Type B pancreatic cell (in vitro differentiated cells): ENCODE measurements at regions not wholly inside any gene's neighbourhood (a gene's known extent, or its start where the extent isn't known, plus 50 kb on each side); places are given as distances from the start of the nearest gene placed in this dataset.

Experiments
- DNase-seq: peaks from one replicate; pipeline ENCODE4 v3.0.0; 2021; ENCODE audit warnings: mixed read lengths; ENCODE audit not compliant: unreplicated experiment; ENCODE audit errors: extremely low spot score
- H3K27ac Mint-ChIP-seq: 2 replicates; pipeline ENCODE4 v1.8.0; 2021; ENCODE audit warnings: mild to moderate bottlenecking, mixed read lengths
- H3K27me3 Mint-ChIP-seq: 2 replicates; pipeline ENCODE4 v1.8.0; 2021; ENCODE audit warnings: mixed read lengths
- H3K36me3 Mint-ChIP-seq: 2 replicates; pipeline ENCODE4 v1.8.0; 2021; ENCODE audit warnings: mixed read lengths
- H3K4me1 Mint-ChIP-seq: one replicate; pipeline ENCODE4 v1.8.0; 2021; ENCODE audit warnings: mixed read lengths; ENCODE audit not compliant: unreplicated experiment
- H3K4me3 Mint-ChIP-seq: 2 replicates; pipeline ENCODE4 v1.8.0; 2021; ENCODE audit warnings: mild to moderate bottlenecking, mixed read lengths
- H3K9me3 Mint-ChIP-seq: 2 replicates; pipeline ENCODE4 v1.8.0; 2021; ENCODE audit warnings: mixed read lengths
- TF ChIP-seq, protein P1 (sequence below): fragments of 200-600 bp; sonication (generic); conservative IDR thresholded peaks from 2 replicates; pipeline ENCODE4 v1.5.0; 2021; ENCODE audit warnings: antibody characterized with exemption, mild to moderate bottlenecking

DNA sequence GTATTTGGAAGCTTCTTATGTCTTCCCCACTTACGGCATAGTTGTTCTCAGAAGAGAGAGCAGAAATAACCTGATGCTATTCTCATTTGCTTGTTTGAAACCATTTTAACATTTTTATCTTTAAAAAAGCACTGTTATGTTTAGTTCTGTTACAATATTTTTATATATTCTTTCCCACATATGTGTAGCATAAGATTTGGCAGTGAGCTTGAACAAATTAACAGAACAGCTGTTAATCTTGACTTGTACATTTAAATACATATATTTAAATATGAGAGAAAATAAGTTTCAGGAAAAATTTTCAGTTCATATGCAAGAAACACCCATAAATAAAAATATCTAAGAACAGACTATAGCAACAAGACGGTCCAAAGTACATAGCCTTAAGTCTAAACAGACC lies 431.7 kb upstream of the IRAK1BP1 start:
- DNase-seq, result no peak
- Mint-ChIP-seq H3K4me3 (no peak overlapping the region), H3K4me1 (no peaks in the 10 kb centered on the region), H3K36me3 (no peaks in the 10 kb centered on the region), H3K27ac (no peak overlapping the region), H3K9me3 (no peaks in the 10 kb centered on the region), H3K27me3 (no peaks in the 10 kb centered on the region)
- TF ChIP-seq, protein P1, sequence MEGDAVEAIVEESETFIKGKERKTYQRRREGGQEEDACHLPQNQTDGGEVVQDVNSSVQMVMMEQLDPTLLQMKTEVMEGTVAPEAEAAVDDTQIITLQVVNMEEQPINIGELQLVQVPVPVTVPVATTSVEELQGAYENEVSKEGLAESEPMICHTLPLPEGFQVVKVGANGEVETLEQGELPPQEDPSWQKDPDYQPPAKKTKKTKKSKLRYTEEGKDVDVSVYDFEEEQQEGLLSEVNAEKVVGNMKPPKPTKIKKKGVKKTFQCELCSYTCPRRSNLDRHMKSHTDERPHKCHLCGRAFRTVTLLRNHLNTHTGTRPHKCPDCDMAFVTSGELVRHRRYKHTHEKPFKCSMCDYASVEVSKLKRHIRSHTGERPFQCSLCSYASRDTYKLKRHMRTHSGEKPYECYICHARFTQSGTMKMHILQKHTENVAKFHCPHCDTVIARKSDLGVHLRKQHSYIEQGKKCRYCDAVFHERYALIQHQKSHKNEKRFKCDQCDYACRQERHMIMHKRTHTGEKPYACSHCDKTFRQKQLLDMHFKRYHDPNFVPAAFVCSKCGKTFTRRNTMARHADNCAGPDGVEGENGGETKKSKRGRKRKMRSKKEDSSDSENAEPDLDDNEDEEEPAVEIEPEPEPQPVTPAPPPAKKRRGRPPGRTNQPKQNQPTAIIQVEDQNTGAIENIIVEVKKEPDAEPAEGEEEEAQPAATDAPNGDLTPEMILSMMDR, result no peak

DNA sequence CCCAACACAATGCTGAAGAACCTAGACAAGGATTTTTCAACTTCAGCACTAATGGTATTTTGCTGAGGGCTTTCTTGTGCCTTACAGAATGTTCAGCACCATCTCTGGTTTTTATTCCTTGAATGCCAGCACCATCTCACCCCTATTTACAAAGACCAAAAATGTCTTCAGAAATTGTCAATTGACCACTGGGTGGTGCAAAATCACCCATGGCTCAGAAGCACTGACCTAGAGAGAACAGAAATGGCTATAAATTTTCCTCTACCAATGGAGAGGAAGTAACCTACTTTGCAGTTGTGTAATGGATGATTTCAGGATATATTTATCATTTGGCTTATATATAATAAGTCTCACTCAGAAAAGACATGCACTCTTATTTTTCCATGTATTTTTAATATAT lies 431.0 kb upstream of the IRAK1BP1 start:
- Mint-ChIP-seq H3K36me3 (no peaks in the 10 kb centered on the region), H3K27me3 (no peaks in the 10 kb centered on the region), H3K27ac (no peak overlapping the region), H3K4me3 (no peak overlapping the region), H3K9me3 (no peaks in the 10 kb centered on the region), H3K4me1 (no peaks in the 10 kb centered on the region)
- DNase-seq, result no peak
- TF ChIP-seq, protein P1, result no peak

GRCh38 chr6:78438135-78438534 lies 429.2 kb upstream of the IRAK1BP1 start:
- TF ChIP-seq, protein P1, result no peak
- DNase-seq, result no peak
- H3K9me3 Mint-ChIP-seq, result no peaks in the 10 kb centered on the region
- no peaks in the 10 kb centered on the region for H3K27me3 Mint-ChIP-seq
- H3K4me1 Mint-ChIP-seq, result no peaks in the 10 kb centered on the region
- no peak overlapping the region for H3K4me3 Mint-ChIP-seq
- H3K27ac Mint-ChIP-seq, result no peak overlapping the region
- H3K36me3 Mint-ChIP-seq, result no peaks in the 10 kb centered on the region

GRCh38 chr6:78460711-78461110 lies 406.6 kb upstream of the IRAK1BP1 start:
- Mint-ChIP-seq H3K4me1 (no peaks in the 10 kb centered on the region), H3K9me3 (no peaks in the 10 kb centered on the region), H3K36me3 (no peaks in the 10 kb centered on the region), H3K27me3 (peaks cover 4% of the 10 kb centered on the region), H3K4me3 (no peak overlapping the region), H3K27ac (no peak overlapping the region)
- TF ChIP-seq, protein P1, result no peak
- DNase-seq, result no peak

DNA sequence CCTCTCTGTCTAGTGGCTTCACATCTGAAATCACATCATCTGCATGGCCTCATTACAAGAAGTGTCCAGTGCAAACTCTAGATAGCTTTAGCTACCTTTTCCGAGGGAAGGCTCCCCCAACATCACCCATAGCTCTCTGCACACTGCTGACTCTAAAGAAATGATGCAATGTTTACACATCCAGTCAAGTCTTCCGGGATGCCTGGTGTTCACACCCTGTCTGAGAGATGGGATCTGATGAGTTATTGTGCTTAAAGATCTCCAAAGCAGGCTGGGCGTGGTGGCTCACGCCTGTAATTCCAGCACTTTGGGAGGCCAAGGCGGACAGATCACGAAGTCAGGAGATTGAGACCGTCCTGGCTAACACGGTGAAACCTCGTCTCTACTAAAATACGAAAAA lies 404.6 kb upstream of the IRAK1BP1 start:
- H3K4me1 Mint-ChIP-seq, result no peaks in the 10 kb centered on the region
- no peaks in the 10 kb centered on the region for H3K9me3 Mint-ChIP-seq
- no peak for DNase-seq
- H3K27me3 Mint-ChIP-seq, result peaks cover 4% of the 10 kb centered on the region
- TF ChIP-seq, protein P1, result no peak
- H3K36me3 Mint-ChIP-seq, result no peaks in the 10 kb centered on the region
- H3K4me3 Mint-ChIP-seq, result no peak overlapping the region
- no peak overlapping the region for H3K27ac Mint-ChIP-seq

GRCh38 chr6:78465059-78465634 lies 402.2 kb upstream of the IRAK1BP1 start:
- H3K4me1 Mint-ChIP-seq, result no peaks in the 10 kb centered on the region
- peaks cover 4% of the 10 kb centered on the region for H3K27me3 Mint-ChIP-seq
- TF ChIP-seq, protein P1, result no peak
- H3K36me3 Mint-ChIP-seq, result no peaks in the 10 kb centered on the region
- no peak for DNase-seq
- H3K9me3 Mint-ChIP-seq, result peaks cover 6% of the 10 kb centered on the region
- no peak overlapping the region for H3K27ac Mint-ChIP-seq
- no peak overlapping the region for H3K4me3 Mint-ChIP-seq
